ENCODE measurements at regions not wholly inside any gene's neighbourhood (a gene's known extent, or its start where the extent isn't known, plus 50 kb on each side); places are given as distances from the start of the nearest gene placed in this dataset.

GRCh38 chr2:48258481-48259149 is 55.9 kb upstream of the FOXN2 start:
- intact Hi-C loops (cut with DNase I; ENCODE audit: low total_unique reads) (no loop called here), in situ Hi-C loops (cut with MboI; ENCODE audit: low pct_ligation_motif_present in 1 of 4, low pct_unique_long_range_greater_than_20kb in 1 of 4, low sequenced_read_pairs in 3 of 4) (no loop called here)

DNA sequence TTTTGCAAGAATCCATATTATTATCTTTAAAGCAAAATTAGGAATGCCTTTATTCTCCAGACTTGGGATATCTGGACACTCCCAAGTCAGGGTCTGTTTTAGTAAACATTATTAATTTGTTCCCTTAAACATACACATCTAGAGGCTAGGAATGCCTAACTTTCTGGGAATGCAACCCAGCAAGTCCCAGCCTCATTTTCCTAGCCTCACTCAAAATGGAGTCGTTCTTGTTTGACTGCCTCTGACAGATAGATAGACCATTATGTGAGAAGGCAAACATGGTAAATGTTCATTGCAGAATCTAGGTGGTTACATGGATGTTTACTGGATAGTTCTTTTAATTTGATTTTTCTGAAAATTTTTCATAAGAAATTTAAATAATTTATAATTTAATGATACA is 54.7 kb upstream of the FOXN2 start:
- WGBS, 2 donors (ENCODE audit: low coverage in 1 of 2) = 63% methylated on average over 1 of the region's 1 CpG; no CpG with 5 or more reads in 1 of the 2 donors
- in situ Hi-C loops (cut with MboI; ENCODE audit: low pct_ligation_motif_present in 1 of 4, low pct_unique_long_range_greater_than_20kb in 1 of 4, low sequenced_read_pairs in 3 of 4) = no loop called here
- Histone ChIP-seq H3K4me1 (no peaks in the 10 kb centered on the region), H3K27ac (no peak overlapping the region), H3K36me3 (no peaks in the 10 kb centered on the region), H3K9me3 (no peaks in the 10 kb centered on the region), H3K27me3 (no peaks in the 10 kb centered on the region), H3K4me3 (no peak overlapping the region)
- no peak for TF ChIP-seq POLR2A (IDR thresholded peaks at IDR 0.05)
- DNase-seq = no peak
- intact Hi-C loops (cut with DNase I; ENCODE audit: low total_unique reads) = no loop called here

More at GRCh38 chr2:48258481-48259149, 55.9 kb upstream of the FOXN2 start:
- Histone ChIP-seq H3K27ac (no peak overlapping the region), H3K9me3 (no peaks in the 10 kb centered on the region), H3K4me1 (no peaks in the 10 kb centered on the region), H3K4me3 (no peak overlapping the region), H3K27me3 (no peaks in the 10 kb centered on the region), H3K36me3 (no peaks in the 10 kb centered on the region)
- 85 to 89% methylated on average over 2 to 4 of the region's 4 CpGs for WGBS, 2 donors (ENCODE audit: low coverage in 1 of 2)
- DNase-seq = no peak
- no peak for TF ChIP-seq POLR2A (IDR thresholded peaks at IDR 0.05)
- TF ChIP-seq POLR2AphosphoS5 (IDR thresholded peaks at IDR 0.05) = no peak
- no peak for TF ChIP-seq EP300 (IDR thresholded peaks at IDR 0.05; ENCODE audit: low read depth)
- TF ChIP-seq, protein P1, sequence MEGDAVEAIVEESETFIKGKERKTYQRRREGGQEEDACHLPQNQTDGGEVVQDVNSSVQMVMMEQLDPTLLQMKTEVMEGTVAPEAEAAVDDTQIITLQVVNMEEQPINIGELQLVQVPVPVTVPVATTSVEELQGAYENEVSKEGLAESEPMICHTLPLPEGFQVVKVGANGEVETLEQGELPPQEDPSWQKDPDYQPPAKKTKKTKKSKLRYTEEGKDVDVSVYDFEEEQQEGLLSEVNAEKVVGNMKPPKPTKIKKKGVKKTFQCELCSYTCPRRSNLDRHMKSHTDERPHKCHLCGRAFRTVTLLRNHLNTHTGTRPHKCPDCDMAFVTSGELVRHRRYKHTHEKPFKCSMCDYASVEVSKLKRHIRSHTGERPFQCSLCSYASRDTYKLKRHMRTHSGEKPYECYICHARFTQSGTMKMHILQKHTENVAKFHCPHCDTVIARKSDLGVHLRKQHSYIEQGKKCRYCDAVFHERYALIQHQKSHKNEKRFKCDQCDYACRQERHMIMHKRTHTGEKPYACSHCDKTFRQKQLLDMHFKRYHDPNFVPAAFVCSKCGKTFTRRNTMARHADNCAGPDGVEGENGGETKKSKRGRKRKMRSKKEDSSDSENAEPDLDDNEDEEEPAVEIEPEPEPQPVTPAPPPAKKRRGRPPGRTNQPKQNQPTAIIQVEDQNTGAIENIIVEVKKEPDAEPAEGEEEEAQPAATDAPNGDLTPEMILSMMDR (IDR thresholded peaks at IDR 0.05) = no peak

DNA sequence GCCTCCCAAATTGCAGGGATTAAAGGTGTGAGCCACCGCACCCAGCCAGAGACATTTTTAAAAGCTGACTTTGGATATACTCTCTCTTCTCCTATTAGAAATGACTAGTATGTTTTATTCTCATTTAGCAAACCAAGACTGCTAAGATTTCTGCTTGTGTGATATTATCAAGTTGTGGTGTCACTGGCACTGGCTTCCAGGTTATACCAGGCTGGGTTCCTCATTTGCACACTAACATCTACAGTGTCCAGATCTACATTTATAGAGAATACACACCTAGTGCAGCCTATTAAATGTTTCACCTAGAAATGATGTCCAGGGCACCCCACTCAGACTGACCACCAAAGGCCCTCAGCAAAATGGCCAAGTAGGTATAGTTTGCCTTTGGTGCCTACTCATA is 49.9 kb upstream of the FOXN2 start:
- Histone ChIP-seq H3K27me3 (no peaks in the 10 kb centered on the region), H3K36me3 (no peaks in the 10 kb centered on the region), H3K9me3 (no peaks in the 10 kb centered on the region), H3K4me1 (peaks cover 0 to 5% (median 0%) of the 10 kb centered on the region in 4 donors), H3K27ac (no peak overlapping the region), H3K4me3 (no peak overlapping the region)
- 100% methylated on average over 1 of the region's 1 CpG; no CpG with 5 or more reads in 1 of the 2 donors for WGBS, 2 donors (ENCODE audit: low coverage in 1 of 2)
- in situ Hi-C loops (cut with MboI; ENCODE audit: low pct_ligation_motif_present in 1 of 4, low pct_unique_long_range_greater_than_20kb in 1 of 4, low sequenced_read_pairs in 3 of 4) (no loop called here), intact Hi-C loops (cut with DNase I; ENCODE audit: low total_unique reads) (no loop called here)
- no peak for DNase-seq
- TF ChIP-seq EP300 (IDR thresholded peaks at IDR 0.05; ENCODE audit: low read depth) (no peak), POLR2A (IDR thresholded peaks at IDR 0.05) (no peak)
- TF ChIP-seq, protein P1 (IDR thresholded peaks at IDR 0.05) = no peak
